DMS79 (cell line): ENCODE measurements at regions not wholly inside any gene's neighbourhood (a gene's known extent, or its start where the extent isn't known, plus 50 kb on each side); places are given as distances from the start of the nearest gene placed in this dataset.

Source experiments
- DNase-seq: peaks from one replicate; lab custom pipeline; 2025; lab: John Stamatoyannopoulos, UW

DNA sequence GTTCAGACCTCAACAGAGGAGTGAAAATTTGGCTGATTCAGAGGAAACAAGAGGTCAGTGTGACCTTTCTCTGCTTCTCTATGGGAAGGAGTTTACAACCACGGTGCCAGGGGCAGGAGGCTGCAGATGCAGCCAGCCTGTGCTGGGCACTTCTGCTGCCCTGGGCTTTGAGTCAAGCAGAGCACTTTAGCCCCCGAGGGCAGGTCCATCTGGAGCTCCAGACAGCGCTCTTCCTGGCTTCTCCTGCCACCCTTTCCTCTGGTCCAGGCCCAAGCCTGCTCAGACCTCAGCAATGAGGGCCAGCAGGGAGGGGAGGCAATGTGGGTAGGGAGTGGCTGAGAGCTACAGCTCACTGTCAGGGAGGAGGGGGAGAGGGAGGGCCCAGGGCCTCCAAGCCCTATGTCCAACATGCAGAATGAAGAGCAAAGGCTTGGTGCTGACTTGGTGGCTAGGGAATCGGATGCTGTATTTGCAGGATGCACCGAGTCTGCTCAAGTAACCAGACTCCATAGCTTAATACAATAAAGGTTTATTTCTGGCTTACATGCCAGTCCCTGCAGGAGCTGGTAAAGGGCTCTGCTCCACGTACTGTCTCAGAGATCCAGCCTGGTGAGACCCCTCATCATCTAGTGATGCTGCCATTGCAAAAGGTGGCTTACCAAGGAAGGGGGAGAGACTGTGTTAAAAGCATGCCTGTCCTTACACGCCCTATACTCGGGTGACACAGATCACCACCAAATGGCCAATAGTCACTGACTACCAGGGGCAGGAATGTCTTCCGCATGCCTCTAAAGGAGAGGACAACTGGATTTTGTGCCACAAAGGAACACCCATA is 481.6 kb downstream of the RPS24 start:
- DNase-seq, result no peak

DNA sequence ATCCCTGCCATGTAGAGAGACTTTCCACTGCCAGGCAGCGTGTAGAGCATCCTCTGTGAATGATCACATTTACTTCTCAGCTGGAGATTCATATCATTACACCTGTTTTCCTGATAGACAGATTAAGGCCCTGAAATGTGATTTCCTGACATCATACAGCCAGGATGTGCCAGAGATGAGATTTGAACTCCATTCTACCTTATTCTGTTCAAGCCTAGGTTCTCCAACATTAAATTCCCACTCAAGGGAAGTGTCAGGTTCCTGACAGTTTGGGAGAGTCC is 482.1 kb downstream of the RPS24 start:
- DNase-seq, result no peak

DNA sequence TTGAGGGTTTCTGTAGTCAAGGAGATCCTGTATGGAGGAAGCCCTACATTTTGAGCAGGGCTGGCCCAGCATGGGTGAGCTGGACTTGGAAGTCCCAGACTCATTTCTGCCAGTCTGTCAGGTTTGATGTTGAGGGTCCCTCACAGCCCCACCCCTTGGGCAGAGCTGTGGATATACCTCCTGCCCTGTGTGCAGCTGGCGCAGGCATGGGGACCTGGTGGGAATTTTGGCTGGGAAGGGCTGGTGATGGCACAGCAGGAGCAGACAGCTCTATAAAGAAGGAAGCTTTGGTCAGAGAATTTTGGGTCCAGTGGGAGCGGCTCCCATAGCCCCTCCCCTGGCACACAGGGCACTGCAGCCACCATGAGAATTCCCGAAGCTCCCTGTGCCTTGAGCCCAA is 482.6 kb downstream of the RPS24 start:
- no peak for DNase-seq

DNA sequence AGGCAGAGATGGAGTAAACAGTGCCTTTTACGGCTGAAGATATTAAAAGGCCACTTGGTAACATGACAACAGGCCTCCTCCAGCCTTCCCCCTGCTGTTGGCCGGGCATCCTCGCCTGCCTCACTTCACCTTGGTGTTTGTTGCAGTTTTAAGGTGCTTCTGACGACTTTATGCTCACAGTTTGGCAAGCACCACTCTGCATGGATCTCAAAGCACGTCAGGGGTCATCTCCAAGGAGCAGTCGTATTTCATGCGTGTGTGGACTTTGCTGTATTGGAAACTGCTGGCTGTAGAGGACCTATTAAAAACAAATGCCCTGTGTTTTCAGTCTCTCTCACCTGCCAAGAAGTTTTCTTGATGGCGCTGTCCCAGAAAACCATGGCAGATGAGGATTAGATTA is 483.1 kb downstream of the RPS24 start:
- peak; percentile 56 for DNase-seq

DNA sequence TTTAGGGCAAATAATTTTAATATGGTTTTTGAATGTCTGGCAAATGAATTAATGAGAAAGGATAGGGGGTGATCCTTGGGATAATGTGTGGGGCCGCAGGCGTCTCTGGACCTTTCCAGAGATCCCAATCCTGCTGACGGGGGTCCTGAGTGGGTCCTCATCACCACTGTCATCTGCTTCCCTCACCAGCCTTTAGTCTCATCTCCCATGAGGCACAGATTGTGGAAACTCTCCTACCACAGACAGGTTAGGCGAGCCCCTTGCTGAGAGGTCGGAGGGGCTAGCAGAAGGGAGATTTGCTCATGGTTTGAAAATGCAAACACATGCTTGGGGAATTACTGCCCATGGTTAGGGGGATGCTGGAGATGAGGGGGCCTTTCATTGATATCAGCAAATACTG is 484.6 kb downstream of the RPS24 start:
- DNase-seq, result no peak

DNA sequence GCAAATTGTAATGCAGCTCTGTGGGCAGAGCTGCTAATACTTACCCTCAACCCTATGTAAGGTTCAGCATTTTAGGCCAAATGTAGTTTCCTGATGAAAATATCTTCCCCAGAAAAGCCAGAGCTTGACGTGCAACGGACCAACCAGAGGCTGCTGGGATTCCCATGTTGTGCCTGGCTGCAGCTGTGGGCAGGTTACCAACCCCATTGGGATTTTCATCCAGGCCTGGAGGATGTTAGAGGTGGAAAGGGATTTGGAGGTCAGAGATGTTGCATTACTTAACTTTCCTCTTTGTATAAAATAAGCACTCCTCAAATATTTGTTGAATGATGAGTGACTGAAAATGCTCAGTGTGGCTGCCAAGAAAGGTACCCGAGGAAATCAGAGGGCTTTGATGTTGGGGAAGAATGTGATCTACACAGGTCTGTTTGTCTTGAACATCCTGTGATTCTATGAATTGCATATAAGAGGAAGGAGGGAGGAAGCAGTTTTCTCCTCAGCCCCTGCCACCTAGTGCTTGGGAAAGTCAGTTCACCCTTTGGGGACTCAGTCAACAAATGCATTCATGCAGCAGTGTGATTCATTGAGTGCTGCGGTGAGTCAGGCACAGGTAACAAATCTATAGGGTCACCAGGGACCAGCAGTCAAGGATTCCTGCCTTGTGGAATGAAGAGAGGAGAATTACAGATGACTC is 487.2 kb downstream of the RPS24 start:
- no peak for DNase-seq

DNA sequence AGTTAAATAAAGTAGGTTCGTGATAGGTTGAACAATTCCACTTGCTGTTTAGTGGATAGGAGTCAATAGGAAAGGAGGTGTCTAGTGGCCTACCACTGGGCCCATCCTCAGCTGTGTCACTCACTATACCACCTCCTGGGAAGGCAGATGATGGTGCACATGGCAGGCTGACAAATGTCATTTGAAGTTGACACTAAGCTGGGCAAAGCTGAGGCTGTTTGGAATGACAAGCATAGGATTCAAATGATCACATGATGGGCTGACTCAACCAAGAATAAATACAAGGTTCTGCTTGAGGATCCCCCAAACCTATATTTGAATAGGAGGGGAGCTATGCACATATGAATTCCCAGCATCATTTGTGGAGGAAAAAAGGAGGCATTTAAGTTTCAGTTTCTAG is 489.8 kb downstream of the RPS24 start:
- no peak for DNase-seq

DNA sequence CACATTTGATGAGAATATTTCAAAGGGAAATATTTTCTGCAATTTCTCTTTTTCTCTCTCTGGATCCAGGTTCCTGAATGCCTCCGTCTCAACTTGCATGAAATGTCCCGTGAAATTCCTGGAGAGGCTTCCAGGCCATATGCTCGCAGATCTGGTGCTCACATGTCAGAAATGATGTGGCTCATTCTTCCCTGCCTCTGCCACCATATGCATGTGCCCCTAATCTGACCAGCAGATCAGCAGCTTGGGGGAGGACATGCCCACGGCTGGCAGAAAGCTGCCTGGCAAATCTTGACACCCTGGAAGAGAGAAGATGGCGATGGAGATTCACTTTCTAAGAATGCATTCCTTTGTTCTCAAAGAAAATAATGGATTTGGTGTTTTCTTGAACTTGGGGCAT is 490.7 kb downstream of the RPS24 start:
- DNase-seq, result no peak

DNA sequence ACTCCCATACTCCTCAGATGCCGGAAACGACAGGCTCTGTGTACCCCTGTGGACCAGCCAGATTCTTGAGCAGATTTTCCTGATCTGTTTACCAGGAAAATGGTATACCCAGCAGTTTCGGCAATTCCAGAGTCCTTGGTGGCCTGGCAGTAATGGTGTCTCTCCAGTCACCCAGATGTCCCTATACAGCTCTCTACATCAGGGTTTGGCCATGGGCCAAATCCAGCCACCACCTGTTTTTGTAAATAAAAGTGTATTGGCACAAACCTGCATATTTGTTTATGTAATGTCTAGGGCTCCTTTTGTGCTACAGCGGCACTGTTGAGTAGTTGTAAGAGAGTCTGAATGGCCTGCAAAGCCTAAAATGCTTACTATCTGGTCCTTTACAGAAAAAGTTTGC is 491.3 kb downstream of the RPS24 start:
- DNase-seq, result peak; percentile 20

DNA sequence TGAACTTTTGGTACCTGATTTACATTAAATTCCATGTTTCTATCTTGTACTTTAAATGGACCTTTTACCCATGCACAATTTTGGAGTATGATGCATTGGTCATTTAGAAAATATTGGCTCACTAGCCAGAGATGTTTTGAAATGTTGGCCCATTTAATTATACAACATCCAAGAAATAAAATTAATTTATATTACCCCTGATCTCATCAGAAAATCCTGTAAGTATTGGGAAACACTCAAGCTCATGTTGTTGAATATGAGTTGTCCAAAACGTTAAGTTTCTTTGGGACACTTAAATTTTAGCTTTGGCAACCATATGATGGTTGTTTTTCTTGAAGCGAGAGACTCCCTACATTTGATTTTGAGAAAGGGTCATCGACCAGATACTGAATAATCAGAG is 492.7 kb downstream of the RPS24 start:
- DNase-seq, result no peak

DNA sequence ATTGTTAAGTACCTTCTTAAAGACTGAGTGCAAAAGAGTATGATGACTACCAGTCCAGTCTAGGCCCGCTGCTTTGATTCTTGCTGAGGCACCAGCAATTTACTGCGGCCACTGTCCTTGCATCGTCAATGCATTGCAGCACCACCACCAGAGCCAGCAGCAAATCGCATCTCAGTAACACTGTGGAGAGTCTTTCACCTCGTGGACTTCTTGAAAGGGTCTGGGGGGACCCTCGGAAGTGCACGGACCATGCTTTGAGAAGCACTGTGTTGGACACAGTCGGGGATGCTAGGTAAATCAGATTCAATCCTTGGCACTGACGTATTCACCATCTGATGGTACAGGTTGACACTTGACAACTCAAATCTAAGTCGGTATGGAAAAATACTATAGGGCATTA is 493.6 kb downstream of the RPS24 start:
- DNase-seq, result no peak

DNA sequence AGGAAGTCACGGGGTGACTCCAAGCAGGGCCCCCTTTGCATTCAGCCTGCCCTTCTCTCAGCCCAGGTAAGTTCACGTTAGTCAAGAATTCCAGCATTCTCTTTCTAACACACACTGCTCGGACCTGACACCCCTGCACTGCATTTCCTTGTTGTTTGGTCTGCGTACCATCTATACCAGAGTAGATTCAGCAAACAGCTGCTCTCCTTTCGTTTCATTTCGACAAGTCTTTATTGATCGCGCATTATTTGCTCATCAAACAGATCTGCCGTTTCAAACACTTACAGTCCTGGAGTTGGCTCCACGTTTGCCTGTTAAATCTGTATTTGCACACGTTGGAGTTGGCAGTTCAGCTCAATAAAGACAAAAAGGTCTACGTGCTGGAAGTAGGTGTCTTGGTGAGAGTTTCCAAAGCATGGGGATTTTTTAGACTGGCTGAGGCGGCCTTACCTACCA is 495.1 kb downstream of the RPS24 start:
- peak; percentile 39 for DNase-seq

DNA sequence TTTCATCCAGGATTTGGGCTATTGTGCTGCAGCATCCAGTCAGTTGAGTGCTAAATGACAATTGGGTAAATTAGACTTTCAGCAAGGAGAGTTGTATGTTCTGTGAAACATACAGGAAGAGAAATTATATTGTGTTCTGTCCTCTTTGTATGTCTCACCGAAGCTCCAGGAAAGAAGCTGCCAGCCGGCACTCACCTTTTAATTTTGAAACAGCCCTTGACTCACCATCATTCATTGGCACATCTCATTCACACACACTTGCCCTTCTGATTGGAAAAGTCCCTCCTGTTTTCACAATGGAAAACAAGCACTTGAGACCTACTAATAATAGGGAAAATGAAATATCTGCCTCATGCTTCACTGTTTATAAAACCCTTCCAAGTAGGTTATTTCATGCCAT is 495.6 kb downstream of the RPS24 start:
- peak; percentile 80 for DNase-seq

DNA sequence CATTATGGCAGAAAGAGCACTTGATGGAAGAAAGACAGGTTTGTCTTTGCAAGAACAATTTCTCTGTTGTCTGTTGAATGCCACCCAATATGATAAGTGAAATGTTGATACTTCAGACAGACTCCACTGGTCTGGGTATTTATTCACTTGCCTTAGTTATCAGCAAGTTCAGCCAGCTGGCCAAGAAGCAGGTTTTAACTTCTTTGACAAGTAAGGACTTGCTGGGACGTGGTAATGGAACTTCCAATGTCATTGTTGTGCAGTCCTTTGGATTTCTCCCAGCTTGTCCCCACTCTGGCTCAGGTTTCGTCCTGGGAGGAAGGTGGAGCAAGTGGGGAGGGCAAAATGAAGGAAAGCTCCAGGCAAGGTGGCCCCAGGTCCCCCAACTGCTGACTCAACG is 497.4 kb downstream of the RPS24 start:
- DNase-seq, result no peak

DNA sequence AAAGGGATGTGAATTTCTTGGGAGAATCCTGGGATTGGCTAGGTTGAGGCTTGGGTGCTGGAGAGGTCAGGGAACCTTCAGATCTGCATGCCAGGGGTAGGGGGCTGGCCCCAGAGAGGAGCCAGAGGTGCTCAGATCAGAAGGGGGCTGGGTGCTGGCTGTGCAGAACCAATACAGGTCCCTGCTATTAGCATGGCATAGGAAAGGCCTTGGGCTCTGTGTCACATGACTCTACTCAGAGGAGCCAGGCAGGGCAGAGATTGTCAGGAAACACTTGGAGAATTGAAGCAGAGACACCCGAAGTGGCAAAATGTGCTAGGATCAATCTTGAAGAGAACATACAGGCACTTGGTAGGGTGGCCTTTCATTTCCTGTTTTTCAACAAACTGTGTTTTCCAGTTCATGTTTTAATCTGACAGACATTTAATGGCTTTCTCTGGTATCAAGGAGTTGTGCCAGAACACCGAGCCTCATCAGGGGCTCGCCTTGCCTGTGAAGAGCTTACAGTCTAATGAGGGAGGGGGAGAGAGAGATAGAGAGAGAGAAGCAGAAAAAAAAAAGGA is 498.9 kb downstream of the RPS24 start:
- DNase-seq, result no peak

DNA sequence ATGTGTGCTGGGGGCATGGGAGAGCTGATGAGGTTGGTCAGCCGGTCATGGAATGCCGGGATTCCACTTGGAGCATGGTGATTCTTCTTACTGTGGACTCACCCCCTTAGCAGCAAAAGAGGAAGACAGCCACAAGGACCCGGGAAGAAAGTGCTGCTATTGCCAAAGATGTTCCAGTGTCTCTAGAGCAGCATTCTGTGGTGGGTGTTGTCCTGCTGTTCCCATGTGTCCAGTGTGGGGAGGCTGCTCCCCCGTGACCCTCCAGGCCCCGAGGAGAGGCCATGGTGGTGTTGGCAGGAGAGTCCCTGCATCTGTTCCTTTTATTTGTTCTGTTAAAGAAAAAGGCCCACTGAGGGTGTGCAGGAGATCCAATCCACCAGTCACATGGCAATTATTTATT is 499.4 kb downstream of the RPS24 start:
- DNase-seq, result no peak

DNA sequence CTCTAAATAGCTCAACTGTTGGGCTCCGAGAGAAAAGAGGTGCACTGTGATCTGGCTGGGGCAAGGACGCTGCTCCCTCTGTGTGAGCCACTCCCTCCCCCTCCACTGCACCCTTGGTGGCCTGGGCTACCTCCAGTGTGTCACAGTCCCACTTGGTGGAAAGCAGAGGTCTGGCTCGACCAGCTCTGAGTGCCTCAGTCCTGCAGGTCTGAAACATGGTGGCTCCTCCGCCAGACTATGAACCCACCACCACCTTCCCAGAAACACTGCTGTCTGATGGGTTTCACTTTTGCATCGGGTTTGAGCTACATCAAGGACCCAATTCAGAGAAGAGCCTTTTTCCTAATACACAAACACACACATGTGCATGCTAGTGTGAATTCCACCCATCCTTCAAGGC is 500.1 kb downstream of the RPS24 start:
- no peak for DNase-seq

DNA sequence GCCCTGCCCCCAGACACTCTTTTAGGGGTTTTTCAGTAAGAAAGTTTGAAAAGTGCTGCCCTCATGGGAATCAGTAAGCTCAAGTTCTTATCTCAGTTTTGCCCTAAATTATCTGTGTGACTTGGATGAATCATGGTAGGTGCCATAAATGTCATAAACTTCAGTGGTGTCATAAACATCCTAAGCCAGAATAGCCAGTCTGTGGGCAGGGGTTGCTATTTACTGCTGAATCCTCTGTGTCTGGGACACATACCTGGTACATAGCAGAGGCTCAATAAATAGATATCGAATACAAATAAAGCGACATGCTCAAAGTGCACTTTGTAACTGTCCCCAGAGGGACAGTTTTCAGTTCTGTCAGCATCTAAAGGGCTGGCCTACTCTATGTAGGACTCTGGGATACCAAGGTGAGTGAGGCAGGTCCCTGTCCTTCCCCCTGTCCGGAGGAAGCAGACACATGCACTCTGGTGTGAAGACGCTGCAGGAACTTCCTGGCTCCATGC is 502.1 kb downstream of the RPS24 start:
- no peak for DNase-seq

DNA sequence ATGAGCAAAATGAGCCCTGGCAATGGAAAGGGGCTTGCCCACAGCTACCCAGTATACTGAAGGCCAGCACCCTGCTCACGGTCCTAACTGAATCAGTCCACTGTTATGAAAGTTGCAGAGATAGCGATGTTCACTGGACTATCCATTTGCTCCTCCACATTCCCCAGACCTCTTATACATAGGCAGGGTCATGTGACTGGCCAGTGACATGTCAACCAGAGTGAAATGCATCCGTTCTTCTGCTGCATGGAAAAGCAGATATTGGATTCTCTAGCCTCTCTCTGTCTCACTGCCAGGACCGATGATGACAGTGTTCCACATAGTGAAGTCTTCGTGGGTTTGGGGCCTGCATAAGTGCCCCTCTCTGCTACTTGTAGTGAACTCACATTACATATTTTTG is 503.4 kb downstream of the RPS24 start:
- DNase-seq, result no peak

DNA sequence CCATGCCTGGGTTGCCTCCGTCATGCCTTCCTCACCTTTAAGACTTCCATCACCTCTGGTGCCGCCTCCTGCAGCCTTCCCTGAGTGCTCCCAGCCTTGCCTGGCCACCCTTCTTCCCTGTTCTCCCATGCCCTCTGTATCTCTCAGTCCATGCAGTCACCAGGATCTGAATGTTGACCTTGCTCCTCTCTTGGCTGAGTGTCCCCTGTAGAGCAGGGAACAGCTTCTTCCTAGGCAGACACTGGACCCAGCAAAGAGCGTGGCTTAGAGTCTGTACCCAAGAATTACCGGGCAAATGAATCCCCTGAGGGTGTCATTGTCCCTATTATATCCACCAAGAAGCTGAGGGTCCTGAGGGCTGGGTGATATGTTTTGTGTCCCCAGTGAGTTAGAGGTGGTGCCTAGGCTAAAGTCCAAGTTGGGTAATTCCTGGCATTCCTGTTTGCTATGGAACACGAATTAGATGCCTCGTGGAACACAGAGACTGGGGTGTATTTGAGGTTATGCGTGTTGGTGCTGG is 505.6 kb downstream of the RPS24 start:
- no peak for DNase-seq

DNA sequence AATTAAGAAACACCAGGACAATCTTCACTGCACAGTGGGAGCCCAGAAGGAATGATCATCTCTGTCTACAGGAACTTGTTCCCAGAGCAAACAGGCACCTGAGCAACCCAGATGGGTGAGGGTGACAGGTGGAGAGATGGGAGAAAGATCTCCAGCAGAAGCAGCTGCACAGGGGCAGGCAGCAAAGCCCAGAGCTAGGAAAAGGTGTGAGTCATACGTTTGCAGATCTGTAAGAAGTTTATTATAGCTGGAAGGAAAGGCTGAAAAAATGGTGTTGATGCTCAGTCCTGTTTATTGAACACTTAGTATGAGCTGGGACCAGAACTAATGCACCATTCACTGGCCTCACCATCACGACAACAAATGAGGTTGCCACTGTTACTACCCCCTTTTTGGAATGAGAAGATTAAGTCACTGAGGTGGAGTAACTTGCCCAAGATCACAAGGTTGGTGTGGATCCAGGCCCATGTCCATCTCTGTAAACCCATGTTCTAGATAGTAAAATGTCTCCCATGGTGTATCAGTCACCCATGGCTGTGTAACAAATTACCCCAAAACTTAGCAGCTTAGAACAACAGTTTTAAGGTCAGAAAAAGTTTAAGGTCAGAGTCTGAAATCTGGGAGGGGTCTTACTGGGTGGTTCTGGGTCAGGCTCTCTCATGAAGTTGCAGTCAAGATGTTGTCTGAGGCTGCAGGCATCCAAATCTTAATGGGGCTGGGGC is 506.9 kb downstream of the RPS24 start:
- DNase-seq, result no peak

DNA sequence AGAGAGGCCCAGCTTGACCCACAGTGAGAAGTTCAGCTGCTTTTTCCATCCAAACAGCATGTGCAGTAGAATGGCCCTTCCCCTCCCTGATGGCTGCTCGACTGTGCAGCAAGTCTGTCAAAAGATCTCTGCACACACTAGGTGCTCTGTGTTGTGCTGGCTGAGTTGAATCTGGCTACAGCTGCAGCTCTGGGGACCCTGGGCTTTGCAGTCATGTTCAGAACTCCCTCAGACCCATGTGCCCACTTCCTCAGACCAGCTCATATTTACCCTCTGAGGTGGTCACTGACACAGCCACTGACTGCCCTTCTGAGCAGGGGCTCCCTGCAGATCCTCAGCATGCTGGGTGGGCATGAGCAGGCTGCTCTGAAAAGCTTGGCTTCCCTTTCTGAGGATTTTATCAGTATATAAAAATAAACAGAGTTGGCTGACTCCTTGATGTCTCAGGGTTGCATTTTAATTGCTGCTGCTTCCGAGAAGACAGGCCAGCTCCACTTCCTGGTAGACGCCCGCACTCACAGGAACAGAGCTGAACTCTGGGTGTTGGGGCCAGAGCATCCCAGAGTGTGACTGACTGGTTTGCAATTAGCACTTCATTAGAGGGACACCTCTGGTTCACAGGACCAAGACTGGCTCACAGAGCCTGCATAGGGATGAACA is 507.9 kb downstream of the RPS24 start:
- no peak for DNase-seq
